ENCODE measurements at regions not wholly inside any gene's neighbourhood (a gene's known extent, or its start where the extent isn't known, plus 50 kb on each side); places are given as distances from the start of the nearest gene placed in this dataset.
A peak's percentile ranks its signal among the peaks of the same experiment; 100 is the strongest.

DNA sequence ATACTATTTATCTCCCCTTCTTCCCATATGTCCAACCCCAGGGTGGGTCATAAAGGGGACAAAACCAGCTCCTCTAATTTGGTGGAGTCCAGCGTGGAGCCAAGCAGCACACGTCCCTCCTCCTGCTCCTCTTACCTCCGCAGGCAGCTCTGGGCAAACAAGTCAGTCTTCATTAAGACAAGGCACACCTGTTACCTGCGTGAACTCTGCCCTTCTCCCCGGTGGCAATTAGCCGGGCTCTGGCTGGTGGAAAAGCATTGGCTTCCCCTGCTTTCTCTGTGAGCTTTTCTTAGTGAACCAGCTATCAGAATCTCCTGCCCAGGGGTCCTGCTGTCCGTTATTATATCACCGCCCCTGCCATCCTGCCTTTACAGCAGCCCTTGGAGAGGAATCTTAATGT is 418.7 kb upstream of the CADM1 start:
- in situ Hi-C loops (cut with MboI; ENCODE audit: low pct_unique_long_range_greater_than_20kb, low sequenced_read_pairs, unreplicated experiment), result loop anchor here (25.0 kb wide), 1 partner anchor 586 kb away; no protein-coding TSS in a partner anchor
- TF ChIP-seq, protein P1, sequence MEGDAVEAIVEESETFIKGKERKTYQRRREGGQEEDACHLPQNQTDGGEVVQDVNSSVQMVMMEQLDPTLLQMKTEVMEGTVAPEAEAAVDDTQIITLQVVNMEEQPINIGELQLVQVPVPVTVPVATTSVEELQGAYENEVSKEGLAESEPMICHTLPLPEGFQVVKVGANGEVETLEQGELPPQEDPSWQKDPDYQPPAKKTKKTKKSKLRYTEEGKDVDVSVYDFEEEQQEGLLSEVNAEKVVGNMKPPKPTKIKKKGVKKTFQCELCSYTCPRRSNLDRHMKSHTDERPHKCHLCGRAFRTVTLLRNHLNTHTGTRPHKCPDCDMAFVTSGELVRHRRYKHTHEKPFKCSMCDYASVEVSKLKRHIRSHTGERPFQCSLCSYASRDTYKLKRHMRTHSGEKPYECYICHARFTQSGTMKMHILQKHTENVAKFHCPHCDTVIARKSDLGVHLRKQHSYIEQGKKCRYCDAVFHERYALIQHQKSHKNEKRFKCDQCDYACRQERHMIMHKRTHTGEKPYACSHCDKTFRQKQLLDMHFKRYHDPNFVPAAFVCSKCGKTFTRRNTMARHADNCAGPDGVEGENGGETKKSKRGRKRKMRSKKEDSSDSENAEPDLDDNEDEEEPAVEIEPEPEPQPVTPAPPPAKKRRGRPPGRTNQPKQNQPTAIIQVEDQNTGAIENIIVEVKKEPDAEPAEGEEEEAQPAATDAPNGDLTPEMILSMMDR (IDR thresholded peaks at IDR 0.05; ENCODE audit: extremely low read depth, insufficient read depth, missing control alignments), result no peak
- no peak for DNase-seq (ENCODE audit: low spot score)

DNA sequence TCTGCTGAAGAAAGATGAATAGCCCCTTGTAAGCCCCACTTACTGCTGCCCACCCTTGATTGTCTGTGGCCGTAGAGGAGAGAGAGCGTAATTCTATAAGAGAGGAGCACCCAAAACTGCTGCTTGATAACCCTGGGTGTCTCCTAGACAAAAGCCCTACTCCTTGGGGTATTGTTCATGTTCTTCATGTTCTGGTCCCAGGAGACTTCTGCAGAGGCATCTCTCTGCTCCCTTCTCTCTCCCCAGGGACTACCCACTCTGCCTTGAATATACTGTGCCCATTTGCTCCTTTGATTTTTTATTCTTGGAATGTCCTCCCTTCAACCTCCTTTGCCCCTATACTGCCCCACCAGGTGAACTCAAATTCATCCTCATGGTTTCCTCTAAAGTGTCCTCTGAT is 417.8 kb upstream of the CADM1 start:
- no peak for DNase-seq (ENCODE audit: low spot score)
- in situ Hi-C loops (cut with MboI; ENCODE audit: low pct_unique_long_range_greater_than_20kb, low sequenced_read_pairs, unreplicated experiment), result loop anchor here (25.0 kb wide), 1 partner anchor 585 kb away; no protein-coding TSS in a partner anchor
- TF ChIP-seq, protein P1 (IDR thresholded peaks at IDR 0.05; ENCODE audit: extremely low read depth, insufficient read depth, missing control alignments), result no peak

DNA sequence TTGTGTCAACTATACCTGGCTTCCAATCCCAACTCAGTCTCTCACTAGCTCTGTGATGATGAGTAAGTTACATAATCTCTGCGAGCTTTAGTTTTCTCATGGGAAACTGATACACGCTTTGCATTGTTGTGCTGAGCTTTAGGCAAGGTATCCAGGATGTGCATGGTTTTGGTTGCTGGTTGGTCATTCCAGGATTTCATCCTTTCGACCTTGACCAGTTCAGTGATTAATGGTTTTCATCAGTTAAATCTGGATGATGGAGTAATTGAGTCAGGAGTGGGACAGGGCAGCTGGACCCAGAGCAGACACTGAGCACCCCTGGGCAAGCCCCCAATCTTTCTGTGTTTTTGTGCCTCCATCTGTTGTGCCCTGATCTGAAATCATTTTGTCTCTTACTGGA is 417.3 kb upstream of the CADM1 start:
- no peak for DNase-seq (ENCODE audit: low spot score)
- TF ChIP-seq, protein P1 (IDR thresholded peaks at IDR 0.05; ENCODE audit: extremely low read depth, insufficient read depth, missing control alignments), result no peak
- in situ Hi-C loops (cut with MboI; ENCODE audit: low pct_unique_long_range_greater_than_20kb, low sequenced_read_pairs, unreplicated experiment), result loop anchor here (25.0 kb wide), 1 partner anchor 584 kb away; no protein-coding TSS in a partner anchor

DNA sequence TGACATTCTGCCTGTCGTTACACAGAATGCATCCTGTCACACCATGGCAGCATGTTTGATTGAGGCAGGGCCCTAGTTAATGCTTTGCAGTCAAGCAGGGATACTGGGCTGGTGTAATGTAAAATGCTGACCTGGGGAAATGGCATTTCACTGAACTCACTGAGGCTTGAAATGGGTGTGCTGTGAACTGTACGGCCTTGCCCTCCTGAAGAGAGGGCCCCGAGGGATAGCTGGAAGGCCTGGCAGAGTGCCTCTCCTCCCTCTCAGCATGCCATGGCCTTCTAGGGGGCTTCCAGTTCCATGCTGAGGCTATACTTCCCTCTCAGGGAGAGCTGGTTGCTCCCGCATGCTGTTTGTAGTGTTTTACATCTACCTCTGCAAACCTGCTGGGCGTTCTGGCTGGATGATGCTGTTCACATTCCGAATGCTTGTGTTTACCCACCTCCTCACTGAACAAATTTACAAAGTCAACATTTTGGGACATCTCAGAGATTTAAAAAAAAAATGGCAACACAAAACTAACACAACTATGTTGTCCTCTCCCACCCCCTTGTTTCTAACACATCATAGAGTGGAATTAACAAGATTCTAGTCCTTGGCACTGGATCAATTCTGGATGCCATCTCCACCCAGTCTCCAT is 416.7 kb upstream of the CADM1 start:
- in situ Hi-C loops (cut with MboI; ENCODE audit: low pct_unique_long_range_greater_than_20kb, low sequenced_read_pairs, unreplicated experiment), result loop anchor here (25.0 kb wide), 1 partner anchor 584 kb away; no protein-coding TSS in a partner anchor
- TF ChIP-seq, protein P1 (IDR thresholded peaks at IDR 0.05; ENCODE audit: extremely low read depth, insufficient read depth, missing control alignments), result no peak
- no peak for DNase-seq (ENCODE audit: low spot score)

DNA sequence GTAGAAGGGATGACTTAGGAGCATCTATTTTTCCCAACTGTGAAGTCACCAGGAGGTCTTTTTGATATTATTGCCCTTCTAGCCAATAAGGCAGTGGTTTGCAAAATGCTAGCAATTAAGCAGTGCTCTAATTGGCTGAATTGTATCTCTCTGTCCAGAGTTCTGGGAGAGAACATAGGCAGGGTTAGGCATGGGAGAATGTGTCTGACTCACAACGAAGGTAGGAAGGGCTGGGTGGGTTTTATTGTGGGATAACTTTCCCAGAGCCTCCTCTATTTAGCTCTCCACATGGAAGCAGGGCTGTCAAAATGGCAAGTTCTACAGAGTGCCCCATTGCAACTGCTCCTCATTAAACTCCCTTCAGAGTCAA is 415.9 kb upstream of the CADM1 start:
- DNase-seq (ENCODE audit: low spot score), result peak; percentile 27
- TF ChIP-seq, protein P1 (IDR thresholded peaks at IDR 0.05; ENCODE audit: extremely low read depth, insufficient read depth, missing control alignments), result no peak
- in situ Hi-C loops (cut with MboI; ENCODE audit: low pct_unique_long_range_greater_than_20kb, low sequenced_read_pairs, unreplicated experiment), result loop anchor here (25.0 kb wide), 1 partner anchor 583 kb away; no protein-coding TSS in a partner anchor

DNA sequence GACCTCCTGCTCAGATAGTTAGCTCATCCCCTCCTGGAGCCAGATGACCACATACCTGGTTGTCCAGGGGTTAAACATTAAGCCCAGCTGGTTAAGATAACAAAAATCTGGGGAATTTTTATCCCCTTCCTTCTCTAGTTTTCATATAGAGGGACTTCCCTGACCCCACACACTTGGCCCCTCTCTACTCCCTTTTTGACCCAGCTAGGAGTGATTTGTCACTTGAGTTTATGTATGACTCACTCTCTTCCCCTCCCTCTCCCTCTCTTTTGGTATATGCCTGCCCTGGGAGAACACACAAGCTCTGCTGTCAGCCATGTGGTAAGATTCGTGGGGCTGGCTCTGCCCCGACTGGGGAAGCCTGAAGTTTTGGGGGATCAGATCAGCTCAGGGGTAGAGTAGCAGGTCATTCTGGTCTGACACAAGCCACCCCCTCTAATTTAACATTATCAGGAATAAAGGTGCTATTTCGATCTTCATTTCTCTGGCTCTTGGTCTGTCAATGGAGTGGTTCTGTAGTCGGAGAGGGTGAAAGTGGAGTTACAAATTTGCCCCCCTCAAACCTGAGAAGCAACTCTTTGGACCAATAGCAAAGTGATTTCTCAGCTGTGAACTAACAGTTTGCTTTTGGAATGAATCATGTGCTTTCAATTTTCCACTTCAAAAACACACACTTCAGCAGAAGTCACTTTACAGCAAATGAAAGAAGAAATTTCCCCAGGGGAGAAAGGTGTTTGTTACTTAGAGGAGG is 415.3 kb upstream of the CADM1 start:
- DNase-seq (ENCODE audit: low spot score), result peak; percentile 29
- TF ChIP-seq, protein P1 (IDR thresholded peaks at IDR 0.05; ENCODE audit: extremely low read depth, insufficient read depth, missing control alignments), result no peak
- in situ Hi-C loops (cut with MboI; ENCODE audit: low pct_unique_long_range_greater_than_20kb, low sequenced_read_pairs, unreplicated experiment), result loop anchor here (25.0 kb wide), 1 partner anchor 582 kb away; no protein-coding TSS in a partner anchor

Measured in GM13977 (cell line).